AG09309 (cell line): ENCODE measurements at regions not wholly inside any gene's neighbourhood (a gene's known extent, or its start where the extent isn't known, plus 50 kb on each side); places are given as distances from the start of the nearest gene placed in this dataset.

Experiments
- DNase-seq: peaks from one replicate; pipeline ENCODE4 v3.0.0-alpha.2; 2010; ENCODE audit warnings: low read depth
- H3K4me3 ChIP-seq: 2 replicates; pipeline ENCODE4 v1.5.1; 2011; ENCODE audit warnings: mild to moderate bottlenecking, low read depth, low read length, moderate library complexity; ENCODE audit not compliant: control insufficient read depth
- TF ChIP-seq, protein P1 (sequence below): IDR thresholded peaks from 2 replicates; pipeline ENCODE4 v1.5.1; 2011; ENCODE audit warnings: mild to moderate bottlenecking, low read depth, low read length, inconsistent platforms; ENCODE audit not compliant: insufficient read depth, control insufficient read depth; ENCODE audit errors: missing control alignments

DNA sequence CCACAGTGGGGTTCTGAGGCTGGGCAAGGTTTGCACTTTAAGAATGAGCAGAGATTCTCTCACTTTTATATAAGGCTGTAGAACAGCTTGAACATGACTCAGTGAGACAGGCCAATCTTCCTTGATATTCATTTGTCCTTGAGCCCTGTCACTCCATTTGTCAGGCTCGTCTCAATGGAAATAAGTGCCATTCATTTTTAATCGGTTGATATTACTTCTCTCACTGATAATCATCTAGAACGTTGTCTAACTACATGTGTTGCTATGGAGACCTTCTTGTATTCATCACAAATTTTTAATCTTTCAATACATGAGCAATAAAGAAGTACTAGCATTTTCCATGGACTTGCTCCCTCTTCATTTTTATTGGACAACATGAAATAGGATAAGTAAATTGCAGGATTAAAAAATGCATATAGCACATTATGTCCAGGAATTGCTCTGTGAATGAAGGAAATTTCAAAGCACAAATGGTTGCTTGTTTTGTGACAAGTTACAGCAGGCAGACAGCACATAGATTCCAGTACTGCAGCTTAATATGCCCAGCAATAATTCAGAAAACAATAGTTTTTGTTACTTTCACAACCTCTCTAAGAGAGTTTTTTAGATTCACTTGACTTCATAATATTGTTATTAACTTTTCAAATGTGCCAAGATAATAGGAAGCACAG lies 1178.4 kb upstream of the ATXN8OS start:
- TF ChIP-seq, protein P1, sequence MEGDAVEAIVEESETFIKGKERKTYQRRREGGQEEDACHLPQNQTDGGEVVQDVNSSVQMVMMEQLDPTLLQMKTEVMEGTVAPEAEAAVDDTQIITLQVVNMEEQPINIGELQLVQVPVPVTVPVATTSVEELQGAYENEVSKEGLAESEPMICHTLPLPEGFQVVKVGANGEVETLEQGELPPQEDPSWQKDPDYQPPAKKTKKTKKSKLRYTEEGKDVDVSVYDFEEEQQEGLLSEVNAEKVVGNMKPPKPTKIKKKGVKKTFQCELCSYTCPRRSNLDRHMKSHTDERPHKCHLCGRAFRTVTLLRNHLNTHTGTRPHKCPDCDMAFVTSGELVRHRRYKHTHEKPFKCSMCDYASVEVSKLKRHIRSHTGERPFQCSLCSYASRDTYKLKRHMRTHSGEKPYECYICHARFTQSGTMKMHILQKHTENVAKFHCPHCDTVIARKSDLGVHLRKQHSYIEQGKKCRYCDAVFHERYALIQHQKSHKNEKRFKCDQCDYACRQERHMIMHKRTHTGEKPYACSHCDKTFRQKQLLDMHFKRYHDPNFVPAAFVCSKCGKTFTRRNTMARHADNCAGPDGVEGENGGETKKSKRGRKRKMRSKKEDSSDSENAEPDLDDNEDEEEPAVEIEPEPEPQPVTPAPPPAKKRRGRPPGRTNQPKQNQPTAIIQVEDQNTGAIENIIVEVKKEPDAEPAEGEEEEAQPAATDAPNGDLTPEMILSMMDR: no peak
- no peak for DNase-seq
- H3K4me3 ChIP-seq: no peak overlapping the region

- no peak for DNase-seq
- H3K4me3 ChIP-seq: no peak overlapping the region
- TF ChIP-seq, protein P1: no peak
These were observed 1180.1 kb upstream of the ATXN8OS start for GRCh38 chr13:68927387-68928026.

DNA sequence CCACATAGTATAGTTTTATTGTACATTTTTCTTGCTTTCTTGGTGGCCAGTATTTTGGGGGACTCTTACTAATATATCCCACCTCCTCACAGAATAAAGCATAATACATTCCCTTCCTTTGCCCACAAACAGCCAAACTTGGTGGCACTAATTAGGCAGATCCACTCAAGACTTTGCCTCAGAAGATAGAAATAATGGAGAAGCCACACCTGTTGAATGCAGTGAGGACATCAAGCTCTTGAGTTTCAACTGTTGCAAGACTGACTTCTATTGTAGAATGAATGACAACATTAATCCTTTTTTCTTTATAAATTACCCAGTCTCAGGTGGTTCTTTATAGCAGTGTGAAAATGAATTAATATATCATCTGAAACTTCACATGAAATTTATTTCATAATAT lies 1183.6 kb upstream of the ATXN8OS start:
- TF ChIP-seq, protein P1: no peak

DNA sequence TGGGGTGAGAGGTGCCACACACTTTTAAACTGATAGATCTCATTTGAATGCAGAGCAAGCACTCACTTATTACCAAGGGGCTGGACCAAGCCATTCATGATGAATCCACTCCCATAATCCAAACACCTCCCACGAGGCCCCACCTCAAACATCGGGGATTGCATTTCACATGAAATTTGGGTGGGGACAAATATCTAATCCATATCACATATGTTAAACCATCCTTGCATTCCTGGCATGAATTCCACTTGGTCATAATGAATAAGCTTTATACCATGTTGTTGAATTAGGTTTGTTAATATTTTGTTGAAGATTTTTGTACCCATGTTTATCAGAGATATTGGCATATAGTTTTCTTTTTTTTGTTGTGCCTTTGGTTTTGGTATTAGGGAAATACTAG lies 1198.7 kb upstream of the ATXN8OS start:
- DNase-seq: no peak
- no peak overlapping the region for H3K4me3 ChIP-seq
- TF ChIP-seq, protein P1: no peak

More for the DNA sequence above, 1183.6 kb upstream of the ATXN8OS start:
- H3K4me3 ChIP-seq: no peak overlapping the region
- DNase-seq: no peak

DNA sequence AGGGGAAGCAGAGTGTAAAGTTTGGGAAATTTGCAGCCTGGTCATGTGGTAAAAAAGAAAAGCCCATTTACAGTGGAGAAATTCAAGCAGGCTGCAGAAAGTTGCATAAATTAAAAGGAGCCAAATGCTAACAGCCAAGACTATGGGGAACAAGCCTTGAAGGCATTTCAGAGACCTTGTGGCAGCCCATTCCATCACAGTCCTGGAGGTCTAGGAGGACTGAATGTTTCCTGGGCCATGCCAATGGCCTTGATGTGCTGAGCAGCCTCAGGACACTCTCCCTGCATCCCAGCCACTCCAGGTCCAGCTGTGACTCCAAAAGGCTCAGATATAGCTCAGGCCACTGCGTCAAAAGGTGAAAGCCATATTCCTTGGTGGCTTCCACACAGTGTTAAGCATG lies 1202.4 kb upstream of the ATXN8OS start:
- no peak overlapping the region for H3K4me3 ChIP-seq
- TF ChIP-seq, protein P1: no peak
- no peak for DNase-seq

- TF ChIP-seq, protein P1: no peak
- no peak overlapping the region for H3K4me3 ChIP-seq
- DNase-seq: no peak
These were observed 1210.2 kb upstream of the ATXN8OS start for GRCh38 chr13:68897331-68897928.
